ENCODE measurements at regions not wholly inside any gene's neighbourhood (a gene's known extent, or its start where the extent isn't known, plus 50 kb on each side); places are given as distances from the start of the nearest gene placed in this dataset.

- DNase-seq (ENCODE audit: low read depth in 1 of 2, low spot score in 1 of 2): no peak
- H3K27ac ChIP-seq (replicated peaks): no peak overlapping the region
- H3K27me3 ChIP-seq (ENCODE audit: insufficient read depth, poor library complexity, severe bottlenecking): no peaks in the 10 kb centered on the region
- H3K4me3 ChIP-seq (replicated peaks; ENCODE audit: insufficient read depth, low read length): no peak overlapping the region
- TF ChIP-seq SPI1 (IDR thresholded peaks at IDR 0.05; ENCODE audit: borderline replicate concordance, low read depth) (no peak), POLR2AphosphoS5 (IDR thresholded peaks at IDR 0.05; ENCODE audit: low read depth) (no peak)
Observed at GRCh38 chr12:125515887-125516286, 450.7 kb downstream of the AACS start.

GRCh38 chr12:125518074-125518473, 452.8 kb downstream of the AACS start:
- DNase-seq (ENCODE audit: low read depth in 1 of 2, low spot score in 1 of 2): no peak
- TF ChIP-seq REST (IDR thresholded peaks at IDR 0.05; ENCODE audit: insufficient replicate concordance, low read depth): peak; percentile 89
- TF ChIP-seq SPI1 (IDR thresholded peaks at IDR 0.05; ENCODE audit: borderline replicate concordance, low read depth): no peak
- H3K27ac ChIP-seq (replicated peaks): no peak overlapping the region

GRCh38 chr12:125519026-125519651, 453.9 kb downstream of the AACS start:
- H3K4me3 ChIP-seq (replicated peaks; ENCODE audit: insufficient read depth, low read length): no peak overlapping the region
- TF ChIP-seq GABPA (IDR thresholded peaks at IDR 0.05; ENCODE audit: low read depth) (no peak), CTCF (IDR thresholded peaks at IDR 0.05; ENCODE audit: insufficient read depth, low read length) (no peak), POLR2AphosphoS5 (IDR thresholded peaks at IDR 0.05; ENCODE audit: low read depth) (no peak), REST (IDR thresholded peaks at IDR 0.05; ENCODE audit: insufficient replicate concordance, low read depth) (no peak), SPI1 (IDR thresholded peaks at IDR 0.05; ENCODE audit: borderline replicate concordance, low read depth) (no peak)
- no peaks in the 10 kb centered on the region for H3K27me3 ChIP-seq (ENCODE audit: insufficient read depth, poor library complexity, severe bottlenecking)
- H3K27ac ChIP-seq (replicated peaks): no peak overlapping the region
- DNase-seq (ENCODE audit: low read depth in 1 of 2, low spot score in 1 of 2): no peak

More at GRCh38 chr12:125518074-125518473, 452.8 kb downstream of the AACS start:
- no peaks in the 10 kb centered on the region for H3K27me3 ChIP-seq (ENCODE audit: insufficient read depth, poor library complexity, severe bottlenecking)
- H3K4me3 ChIP-seq (replicated peaks; ENCODE audit: insufficient read depth, low read length): no peak overlapping the region

- TF ChIP-seq SPI1 (IDR thresholded peaks at IDR 0.05; ENCODE audit: borderline replicate concordance, low read depth): no peak
- TF ChIP-seq REST (IDR thresholded peaks at IDR 0.05; ENCODE audit: insufficient replicate concordance, low read depth): no peak
- no peak for DNase-seq (ENCODE audit: low read depth in 1 of 2, low spot score in 1 of 2)
- H3K27me3 ChIP-seq (ENCODE audit: insufficient read depth, poor library complexity, severe bottlenecking): no peaks in the 10 kb centered on the region
Observed at GRCh38 chr12:125525879-125526278, 460.6 kb downstream of the AACS start.

More at GRCh38 chr12:125525879-125526278, 460.6 kb downstream of the AACS start:
- Histone ChIP-seq H3K4me3 (replicated peaks; ENCODE audit: insufficient read depth, low read length) (no peak overlapping the region), H3K27ac (replicated peaks) (no peak overlapping the region)

All from HL-60 (cell line).